GM21360 (cell line): ENCODE measurements at regions not wholly inside any gene's neighbourhood (a gene's known extent, or its start where the extent isn't known, plus 50 kb on each side); places are given as distances from the start of the nearest gene placed in this dataset.

Experiments
- ATAC-seq: cut with Tn5 transposase; IDR thresholded peaks from one replicate; pipeline ENCODE4 v1.9.1; 2021; ENCODE audit warnings: mild to moderate bottlenecking, moderate library complexity; ENCODE audit not compliant: unreplicated experiment

DNA sequence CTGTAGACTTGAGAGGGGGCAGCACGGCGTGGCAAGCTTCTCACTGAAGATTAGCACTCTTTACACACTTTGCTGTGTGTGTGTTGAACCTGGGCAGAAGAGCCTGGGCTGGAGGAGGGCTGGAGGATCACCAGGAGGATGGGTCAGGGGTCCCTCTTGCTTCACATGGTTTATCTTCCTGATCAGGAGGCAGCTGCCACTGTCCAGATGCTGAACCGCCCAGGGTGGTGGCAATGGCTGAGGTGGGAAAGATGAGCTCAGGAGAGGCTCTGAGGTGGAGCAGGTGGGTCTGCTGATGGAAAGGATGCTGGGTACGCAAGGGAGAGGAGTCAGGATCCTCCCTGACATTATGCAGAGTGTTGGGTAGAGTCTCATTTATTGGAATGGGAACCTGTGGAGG lies 191.5 kb downstream of the RAMP3 start:
- ATAC-seq, result no peak

DNA sequence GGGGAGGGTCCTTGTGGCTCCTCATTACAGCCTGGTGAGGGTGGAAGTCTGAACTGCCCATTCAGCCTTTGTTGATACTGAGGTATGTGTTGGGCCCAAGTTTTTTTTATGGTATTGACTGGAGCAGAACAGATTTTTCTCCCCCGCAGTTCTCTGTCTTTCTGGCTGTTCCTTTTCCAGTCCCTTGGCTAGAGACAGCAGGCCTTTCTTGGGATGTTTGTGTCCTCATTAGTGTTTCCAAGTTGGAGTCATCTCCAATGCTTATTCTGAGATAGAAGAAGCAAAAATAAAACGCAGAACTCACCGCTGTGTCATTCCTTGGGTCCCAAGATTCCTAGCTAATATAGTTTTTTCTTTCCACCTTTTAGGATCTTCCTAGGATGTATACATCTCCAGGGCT lies 193.3 kb downstream of the RAMP3 start:
- ATAC-seq, result no peak

DNA sequence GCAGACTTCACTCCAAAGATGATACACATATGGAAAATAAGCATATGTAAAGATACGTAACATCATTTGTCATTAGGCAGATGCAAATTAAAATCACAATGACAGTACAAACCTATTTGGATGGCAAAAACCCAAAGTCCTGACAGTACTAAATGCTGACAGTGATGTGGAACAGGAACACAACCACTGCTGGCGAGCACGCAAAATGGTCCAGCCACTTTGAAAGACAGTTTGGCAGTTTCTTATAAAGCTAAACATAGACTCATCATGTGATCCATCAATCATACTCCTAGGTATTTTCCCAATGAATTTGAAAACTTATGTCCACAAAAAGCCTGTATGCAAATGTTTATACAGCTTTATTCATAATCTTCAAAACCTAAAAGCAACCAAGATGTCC lies 200.7 kb downstream of the RAMP3 start:
- no peak for ATAC-seq

- no peak for ATAC-seq
Observed at GRCh38 chr7:45359250-45359649, 201.7 kb downstream of the RAMP3 start.

DNA sequence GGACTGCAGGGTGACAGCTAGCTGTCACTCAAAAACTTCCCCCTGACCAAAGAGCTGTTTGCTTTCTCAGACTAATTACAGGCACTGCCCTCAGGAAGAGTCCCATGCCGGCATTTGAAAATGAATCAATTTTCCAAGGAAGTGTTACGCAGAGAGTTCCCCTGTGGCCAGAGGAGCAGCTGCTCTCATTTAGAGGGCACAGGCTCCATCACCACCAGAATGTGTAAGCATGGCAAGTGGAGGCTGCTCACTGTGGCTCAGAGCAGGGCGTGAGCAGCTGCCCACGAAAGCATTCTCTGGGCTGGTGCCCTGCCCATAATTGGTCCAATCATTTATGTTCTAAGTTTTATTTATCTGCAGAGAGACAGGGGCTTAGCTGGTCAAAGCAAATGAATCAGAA lies 202.2 kb downstream of the RAMP3 start:
- no peak for ATAC-seq

DNA sequence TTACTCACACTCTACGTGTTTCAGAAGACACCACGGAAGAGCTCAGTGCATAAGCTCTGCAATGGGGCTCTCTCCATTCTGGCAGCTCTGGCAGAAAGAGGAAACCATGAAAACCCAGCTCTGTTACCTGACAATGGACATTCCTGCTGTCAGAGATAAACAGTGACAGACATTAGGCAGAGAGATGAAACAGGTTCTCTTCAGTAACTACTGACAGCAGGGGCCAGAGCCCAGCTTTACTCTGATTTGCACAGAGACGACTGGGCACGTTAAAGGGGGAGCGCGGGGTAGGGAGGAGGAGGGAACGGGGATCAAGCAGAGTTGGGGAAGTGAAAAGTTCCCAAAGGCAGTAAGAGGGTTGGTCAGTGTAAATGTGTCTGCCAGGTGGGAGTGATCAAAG lies 206.1 kb downstream of the RAMP3 start:
- ATAC-seq, result no peak

GRCh38 chr7:45365341-45365740 lies 207.8 kb downstream of the RAMP3 start:
- no peak for ATAC-seq

GRCh38 chr7:45366475-45366874 lies 207.7 kb upstream of the ADCY1 start:
- no peak for ATAC-seq

GRCh38 chr7:45367026-45367425 lies 207.1 kb upstream of the ADCY1 start:
- ATAC-seq, result no peak

- no peak for ATAC-seq
Observed at GRCh38 chr7:45368129-45368807, 205.9 kb upstream of the ADCY1 start.

DNA sequence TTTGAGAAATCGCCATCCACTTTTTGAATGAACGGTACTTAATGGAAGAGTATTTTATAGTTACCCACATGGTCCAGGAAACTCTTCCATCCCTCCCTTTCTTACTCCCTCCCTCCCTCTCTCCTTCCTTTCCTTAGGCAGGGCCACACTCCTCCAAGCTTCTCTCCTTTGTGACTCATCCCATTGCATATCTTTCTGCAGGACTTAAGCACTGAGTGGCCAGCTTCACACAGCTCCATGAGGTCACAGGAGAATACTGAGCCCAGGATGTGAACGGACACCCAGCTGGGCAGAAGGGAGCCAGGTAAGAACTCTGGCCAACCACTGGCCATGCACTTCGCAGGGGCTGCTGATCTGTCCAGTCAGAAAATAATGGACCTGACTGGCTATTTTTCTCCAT lies 189.7 kb upstream of the ADCY1 start:
- no peak for ATAC-seq

GRCh38 chr7:45387837-45388236 lies 186.3 kb upstream of the ADCY1 start:
- ATAC-seq, result no peak

DNA sequence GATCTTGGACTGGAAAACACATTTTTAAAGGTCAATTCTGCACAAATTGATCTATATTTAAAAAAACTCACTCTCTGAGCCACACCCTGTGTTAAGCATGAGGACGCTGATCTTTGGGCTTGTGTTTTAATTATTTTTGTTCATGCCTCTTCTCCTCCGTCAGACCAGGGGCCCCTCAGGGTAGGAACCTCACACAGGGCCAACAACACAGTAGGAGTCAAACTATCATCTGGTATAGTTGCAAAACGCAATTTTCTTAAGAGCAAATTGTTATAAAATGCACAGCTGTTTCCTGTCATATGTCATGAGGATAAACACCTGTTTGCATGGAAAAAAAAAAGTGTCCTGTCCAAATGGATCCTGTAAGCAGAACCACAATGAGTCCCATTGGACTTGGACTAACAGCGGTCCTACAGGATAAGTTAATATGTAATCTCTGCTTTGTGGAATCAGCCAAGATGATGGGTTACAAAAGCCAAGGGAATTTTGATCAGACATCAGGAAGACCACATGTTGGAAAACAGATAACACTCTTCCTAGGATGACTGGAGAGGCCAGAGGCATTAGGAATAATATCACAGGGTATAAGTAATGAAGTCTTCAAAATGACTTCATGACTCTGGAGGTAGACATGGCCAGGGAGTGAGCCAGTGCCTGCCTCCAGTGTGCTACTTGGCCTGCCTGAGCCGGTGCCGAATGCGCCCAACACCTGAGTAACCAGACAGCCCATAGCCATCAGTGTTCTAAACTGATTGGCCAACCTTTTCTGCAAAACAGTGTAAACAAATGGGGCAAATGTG lies 184.9 kb upstream of the ADCY1 start:
- no peak for ATAC-seq

GRCh38 chr7:45390180-45390579 lies 184.0 kb upstream of the ADCY1 start:
- no peak for ATAC-seq

DNA sequence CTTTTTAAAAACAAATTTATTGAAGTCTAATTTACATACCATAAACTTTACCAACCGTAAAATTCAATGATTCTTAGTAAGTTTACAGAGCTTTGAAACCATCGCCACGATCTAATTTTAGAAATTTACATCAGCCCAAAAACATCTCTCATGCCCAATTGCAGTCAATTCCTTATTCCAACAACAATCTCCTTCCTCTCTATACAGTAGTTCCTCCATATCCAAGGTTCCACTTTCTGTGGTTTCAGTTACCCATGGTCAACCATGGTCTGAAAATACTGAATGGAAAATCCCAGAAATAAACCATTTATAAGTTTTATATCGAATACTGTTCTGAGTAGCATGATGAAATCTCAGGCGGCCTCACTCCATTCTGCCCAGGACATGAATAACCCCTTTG lies 183.4 kb upstream of the ADCY1 start:
- no peak for ATAC-seq

DNA sequence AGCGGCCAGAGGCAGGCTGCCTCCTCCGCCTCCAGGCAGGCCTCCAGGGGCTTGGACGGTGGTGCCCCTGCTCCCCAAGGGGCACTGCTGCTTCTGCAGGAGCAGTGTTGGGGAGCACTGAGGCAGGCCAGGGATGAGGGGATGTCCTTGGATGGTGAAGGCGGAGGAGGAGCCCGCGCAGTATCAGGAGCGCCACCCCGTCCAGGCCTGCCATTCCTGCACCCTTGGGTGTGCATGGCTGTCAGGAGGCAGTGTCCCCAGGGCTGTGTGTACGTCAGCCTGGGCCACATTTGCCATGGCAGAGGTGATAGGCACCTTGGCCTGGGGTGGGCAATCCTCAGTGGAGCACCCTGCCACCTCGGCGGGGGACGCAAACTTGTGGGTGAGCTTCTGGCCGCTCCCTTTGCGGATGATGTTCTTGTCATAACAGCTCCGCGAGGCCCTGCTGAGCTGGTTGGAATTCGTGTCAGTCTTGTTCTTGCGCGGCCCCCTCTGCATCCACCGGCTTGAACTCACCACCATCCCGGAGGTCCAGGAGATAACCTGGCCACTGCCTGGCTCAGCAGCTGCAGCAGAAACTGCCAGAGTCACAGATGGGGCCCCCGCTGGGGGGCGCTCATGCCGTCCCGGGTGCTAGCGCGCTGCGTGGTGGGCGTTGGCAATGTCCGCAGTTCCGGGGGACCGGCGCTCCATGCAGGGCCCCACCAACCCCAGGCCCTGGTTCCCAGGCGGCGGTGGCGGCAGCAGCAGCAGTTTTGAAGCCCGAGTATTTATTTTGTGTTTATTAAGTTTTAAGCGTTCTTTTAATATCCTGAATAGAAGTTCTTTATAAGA lies 182.3 kb upstream of the ADCY1 start:
- ATAC-seq, result no peak

- ATAC-seq, result no peak
Observed at GRCh38 chr7:45394117-45394708, 180.0 kb upstream of the ADCY1 start.

- ATAC-seq, result no peak
Observed at GRCh38 chr7:45399069-45399468, 175.1 kb upstream of the ADCY1 start.

DNA sequence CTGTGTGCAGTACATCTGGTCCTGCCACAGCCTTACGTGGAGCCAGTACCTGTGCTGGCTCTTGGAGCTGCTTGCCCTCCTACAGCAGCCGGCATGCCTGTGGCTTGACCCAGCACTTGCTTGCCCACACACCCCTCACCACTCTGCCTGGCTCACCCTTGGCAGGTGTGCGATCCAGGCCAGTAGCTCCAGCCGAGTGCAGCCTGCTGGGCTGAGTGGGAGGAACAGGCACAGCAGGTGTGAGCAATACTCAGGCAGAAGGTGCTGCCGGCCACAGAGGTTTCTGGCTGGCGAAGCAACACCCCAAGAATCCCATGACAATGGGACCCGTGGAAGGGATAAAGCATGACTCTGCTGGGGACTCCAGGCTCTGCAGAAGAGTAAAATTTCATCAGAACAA lies 173.5 kb upstream of the ADCY1 start:
- no peak for ATAC-seq

DNA sequence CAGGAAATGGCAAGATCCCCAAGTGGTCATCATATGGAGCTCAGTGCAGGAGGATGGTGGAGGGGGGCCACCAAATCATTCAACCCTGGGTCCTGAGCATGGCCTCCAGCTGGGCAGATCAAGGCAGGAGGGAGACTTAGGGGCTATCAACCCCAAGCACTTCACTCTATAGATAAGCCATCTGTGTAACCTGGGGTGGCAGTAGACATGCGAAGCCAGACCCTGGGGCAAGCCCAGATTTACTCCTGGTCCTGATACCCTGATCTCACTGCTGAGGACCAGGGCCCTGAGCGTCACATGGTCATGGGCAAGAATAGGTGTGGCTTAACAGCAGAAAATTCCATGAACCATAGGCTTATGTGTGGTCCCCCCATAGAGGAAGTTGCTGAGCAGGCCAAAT lies 173.0 kb upstream of the ADCY1 start:
- no peak for ATAC-seq

- no peak for ATAC-seq
Observed at GRCh38 chr7:45401851-45402250, 172.3 kb upstream of the ADCY1 start.
